Hematopoietic multipotent progenitor cell treated with erythropoietin and hydrocortisone succinate and interleukin-3 and kit ligand, for 6 days (in vitro differentiated cells): ENCODE measurements at regions not wholly inside any gene's neighbourhood (a gene's known extent, or its start where the extent isn't known, plus 50 kb on each side); places are given as distances from the start of the nearest gene placed in this dataset.
A peak's percentile ranks its signal among the peaks of the same experiment; 100 is the strongest.

ENCODE experiments used
- DNase-seq: peaks from one replicate; pipeline ENCODE4 v3.0.0-alpha.2; 2015

DNA sequence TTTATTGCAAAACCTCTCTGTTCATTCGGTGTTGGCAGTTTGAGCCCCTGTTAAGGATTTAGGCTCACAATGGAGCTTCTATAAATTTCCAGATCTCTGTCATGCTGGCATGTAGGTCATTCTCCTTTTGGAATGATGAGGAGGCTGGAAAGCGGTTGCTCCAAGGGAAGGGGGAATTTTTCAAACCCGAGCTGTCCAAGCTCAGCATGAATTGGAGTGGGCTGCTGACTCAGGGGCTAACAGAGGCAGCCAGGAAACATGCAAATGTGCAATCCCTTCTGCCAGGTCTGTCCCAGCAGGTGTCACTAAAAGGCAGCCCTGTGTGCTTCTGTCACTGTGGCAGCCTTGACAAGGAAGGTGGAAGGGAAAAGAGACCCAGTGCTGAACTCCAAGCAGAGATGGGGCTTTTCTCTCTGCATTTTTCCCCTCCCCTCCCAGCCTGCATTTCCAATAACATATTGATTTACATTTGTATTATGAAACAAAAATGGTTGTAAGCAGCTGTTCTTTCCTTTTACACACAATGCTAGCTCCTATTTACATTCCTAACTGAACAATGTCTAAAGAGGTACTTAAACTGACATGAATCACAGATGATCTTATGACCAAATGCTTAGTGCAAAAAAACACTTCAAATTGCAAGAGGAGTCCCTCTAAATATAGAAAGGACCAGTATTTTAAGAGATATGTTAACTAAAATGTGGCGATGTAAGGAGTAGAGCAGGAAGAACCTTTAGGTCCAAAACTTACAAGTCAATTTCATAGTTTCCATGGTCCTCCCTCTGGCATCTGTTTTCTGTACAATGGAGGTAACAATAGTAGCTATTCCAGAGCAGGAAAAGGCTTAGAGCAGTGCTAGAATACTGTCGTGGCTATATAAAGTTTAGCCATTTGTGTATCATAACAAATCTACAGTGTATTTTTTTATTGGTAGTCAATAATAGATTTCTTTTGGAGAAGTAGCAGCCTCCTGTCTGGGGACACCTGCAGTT, 84.5 kb upstream of the ATP10A start:
- DNase-seq: peak; percentile 6

- no peak for DNase-seq
Measured at GRCh38 chr15:25946241-25946805, 83.2 kb upstream of the ATP10A start.

GRCh38 chr15:25944386-25944785, 81.3 kb upstream of the ATP10A start:
- DNase-seq: no peak

GRCh38 chr15:25943831-25944230, 80.7 kb upstream of the ATP10A start:
- no peak for DNase-seq

DNA sequence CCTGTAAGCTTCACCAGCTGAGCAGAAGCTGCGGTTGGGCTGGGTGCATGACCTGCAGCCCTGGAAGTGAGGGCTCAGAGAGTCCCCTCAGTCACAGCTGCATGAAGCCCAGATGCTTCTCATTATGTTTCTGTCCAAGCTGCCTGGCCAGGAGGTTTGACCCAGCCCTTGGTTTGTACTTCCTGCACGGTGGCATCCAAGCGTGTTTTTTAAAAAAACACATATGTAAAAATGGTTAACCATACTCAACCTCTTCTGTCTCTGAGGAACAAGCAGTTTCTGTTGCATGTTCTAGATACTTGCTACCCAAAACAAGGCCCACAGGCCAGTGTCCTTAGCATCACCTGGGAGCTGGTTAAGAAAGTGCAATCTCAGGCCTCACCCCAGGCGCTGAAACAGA, 76.0 kb upstream of the ATP10A start:
- no peak for DNase-seq

- no peak for DNase-seq
Measured at GRCh38 chr15:25937796-25938195, 74.7 kb upstream of the ATP10A start.

GRCh38 chr15:25936004-25936403, 72.9 kb upstream of the ATP10A start:
- DNase-seq: no peak

DNA sequence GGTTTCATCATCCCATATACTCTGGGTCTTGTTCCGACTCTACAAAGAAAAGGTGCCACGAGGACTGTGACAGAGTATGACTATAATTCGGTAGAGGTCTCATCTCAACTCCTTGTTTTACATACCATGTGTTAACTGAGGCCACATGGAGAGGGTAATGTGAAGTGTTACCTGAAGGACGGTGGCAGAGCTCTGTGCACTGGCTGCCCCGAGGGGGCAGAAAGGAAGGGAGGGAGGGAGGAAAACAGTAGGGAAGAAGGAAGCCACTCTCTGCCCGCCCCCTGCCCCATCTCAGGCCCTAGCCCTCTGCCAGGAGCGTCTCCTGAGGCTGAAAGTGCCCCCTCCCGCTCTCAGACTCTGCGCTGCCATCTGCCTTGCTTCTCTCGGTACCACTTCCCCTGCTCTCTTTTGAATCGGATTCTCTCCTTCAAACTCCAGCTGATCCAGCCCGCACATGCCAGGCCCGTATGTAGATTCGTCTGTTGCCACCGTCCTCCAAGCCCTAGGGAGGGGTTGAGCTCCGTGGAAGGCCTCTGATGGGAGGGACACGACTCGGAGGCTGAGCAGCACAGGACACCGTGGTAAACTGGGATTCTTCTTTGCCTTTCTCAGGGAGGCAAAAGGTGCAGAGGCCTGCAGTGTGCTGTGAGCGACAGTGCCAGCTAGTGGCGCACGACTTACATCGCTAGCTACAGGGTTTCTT, 70.5 kb upstream of the ATP10A start:
- peak; percentile 74 for DNase-seq

GRCh38 chr15:25932696-25933095, 69.6 kb upstream of the ATP10A start:
- no peak for DNase-seq

GRCh38 chr15:25931851-25932250, 68.7 kb upstream of the ATP10A start:
- no peak for DNase-seq

GRCh38 chr15:25930931-25931330, 67.8 kb upstream of the ATP10A start:
- no peak for DNase-seq
